ENCODE measurements at regions not wholly inside any gene's neighbourhood (a gene's known extent, or its start where the extent isn't known, plus 50 kb on each side); places are given as distances from the start of the nearest gene placed in this dataset.

GRCh38 chr22:49282596-49282995 lies 545.1 kb downstream of the BRD1 start:
- Histone ChIP-seq H2AFZ (ENCODE audit: low read length) (no peak overlapping the region), H3K9me3 (replicated peaks; ENCODE audit: insufficient read depth, low read length) (no peaks in the 10 kb centered on the region), H4K20me1 (ENCODE audit: insufficient read depth, low read length) (no peaks in the 10 kb centered on the region), H3K27ac (ENCODE audit: low read length) (no peak overlapping the region), H3K27me3 (replicated peaks; ENCODE audit: insufficient read depth, low read length) (peaks cover 98% of the 10 kb centered on the region), H3K4me1 (ENCODE audit: low read length) (no peaks in the 10 kb centered on the region), H3K9me2 (replicated peaks; ENCODE audit: insufficient read depth, low read length) (no peaks in the 10 kb centered on the region), H3K36me3 (replicated peaks; ENCODE audit: insufficient read depth, low read length) (no peaks in the 10 kb centered on the region), H3F3A (ENCODE audit: insufficient read depth, low read length) (no peaks in the 10 kb centered on the region), H3K9ac (ENCODE audit: low read length) (no peak overlapping the region), H3K79me2 (ENCODE audit: low read length) (no peaks in the 10 kb centered on the region), H3K4me3 (ENCODE audit: low read length) (no peak overlapping the region), H3K4me2 (ENCODE audit: low read depth, low read length) (no peak overlapping the region)
- TF ChIP-seq CTCF (IDR thresholded peaks at IDR 0.05; ENCODE audit: low read length), result no peak
- TF ChIP-seq EZH2 (optimal IDR thresholded peaks at IDR 0.05; ENCODE audit: low read depth, low read length), result no peak
- no peak for TF ChIP-seq EZH2phosphoT487 (IDR thresholded peaks at IDR 0.05; ENCODE audit: low read length)
- DNase-seq, result no peak

GRCh38 chr22:49281467-49282340 lies 546.0 kb downstream of the BRD1 start:
- Histone ChIP-seq H3K27me3 (replicated peaks; ENCODE audit: insufficient read depth, low read length) (peaks cover 100% of the 10 kb centered on the region), H3K36me3 (replicated peaks; ENCODE audit: insufficient read depth, low read length) (no peaks in the 10 kb centered on the region), H3K9ac (ENCODE audit: low read length) (no peak overlapping the region), H3K9me3 (replicated peaks; ENCODE audit: insufficient read depth, low read length) (no peaks in the 10 kb centered on the region), H3K4me2 (ENCODE audit: low read depth, low read length) (no peak overlapping the region), H3F3A (ENCODE audit: insufficient read depth, low read length) (no peaks in the 10 kb centered on the region), H4K20me1 (ENCODE audit: insufficient read depth, low read length) (no peaks in the 10 kb centered on the region), H3K4me1 (ENCODE audit: low read length) (no peaks in the 10 kb centered on the region), H3K4me3 (ENCODE audit: low read length) (no peak overlapping the region), H2AFZ (ENCODE audit: low read length) (no peak overlapping the region), H3K27ac (ENCODE audit: low read length) (no peak overlapping the region), H3K79me2 (ENCODE audit: low read length) (no peaks in the 10 kb centered on the region), H3K9me2 (replicated peaks; ENCODE audit: insufficient read depth, low read length) (no peaks in the 10 kb centered on the region)
- DNase-seq, result no peak
- no peak for TF ChIP-seq EZH2 (optimal IDR thresholded peaks at IDR 0.05; ENCODE audit: low read depth, low read length)
- no peak for TF ChIP-seq CTCF (IDR thresholded peaks at IDR 0.05; ENCODE audit: low read length)
- no peak for TF ChIP-seq EZH2phosphoT487 (IDR thresholded peaks at IDR 0.05; ENCODE audit: low read length)

- H2AFZ ChIP-seq (ENCODE audit: low read length), result no peak overlapping the region
These were observed 549.3 kb downstream of the BRD1 start for GRCh38 chr22:49278340-49278739.

More at GRCh38 chr22:49278340-49278739, 549.3 kb downstream of the BRD1 start:
- no peak for TF ChIP-seq EZH2 (optimal IDR thresholded peaks at IDR 0.05; ENCODE audit: low read depth, low read length)
- TF ChIP-seq CTCF (IDR thresholded peaks at IDR 0.05; ENCODE audit: low read length), result no peak
- TF ChIP-seq EZH2phosphoT487 (IDR thresholded peaks at IDR 0.05; ENCODE audit: low read length), result no peak
- no peaks in the 10 kb centered on the region for H3F3A ChIP-seq (ENCODE audit: insufficient read depth, low read length)
- H3K4me1 ChIP-seq (ENCODE audit: low read length), result no peaks in the 10 kb centered on the region
- H3K4me3 ChIP-seq (ENCODE audit: low read length), result no peak overlapping the region
- no peaks in the 10 kb centered on the region for H3K79me2 ChIP-seq (ENCODE audit: low read length)
- no peak overlapping the region for H3K27ac ChIP-seq (ENCODE audit: low read length)
- H3K9me2 ChIP-seq (replicated peaks; ENCODE audit: insufficient read depth, low read length), result no peaks in the 10 kb centered on the region
- no peaks in the 10 kb centered on the region for H3K9me3 ChIP-seq (replicated peaks; ENCODE audit: insufficient read depth, low read length)
- H3K9ac ChIP-seq (ENCODE audit: low read length), result no peak overlapping the region
- H3K27me3 ChIP-seq (replicated peaks; ENCODE audit: insufficient read depth, low read length), result peaks cover 91% of the 10 kb centered on the region
- H3K4me2 ChIP-seq (ENCODE audit: low read depth, low read length), result no peak overlapping the region
- H4K20me1 ChIP-seq (ENCODE audit: insufficient read depth, low read length), result no peaks in the 10 kb centered on the region
- no peaks in the 10 kb centered on the region for H3K36me3 ChIP-seq (replicated peaks; ENCODE audit: insufficient read depth, low read length)
- no peak for DNase-seq

All from MM.1S (cell line).